ENCODE measurements at regions not wholly inside any gene's neighbourhood (a gene's known extent, or its start where the extent isn't known, plus 50 kb on each side); places are given as distances from the start of the nearest gene placed in this dataset.
A peak's percentile ranks its signal among the peaks of the same experiment; 100 is the strongest.

DNA sequence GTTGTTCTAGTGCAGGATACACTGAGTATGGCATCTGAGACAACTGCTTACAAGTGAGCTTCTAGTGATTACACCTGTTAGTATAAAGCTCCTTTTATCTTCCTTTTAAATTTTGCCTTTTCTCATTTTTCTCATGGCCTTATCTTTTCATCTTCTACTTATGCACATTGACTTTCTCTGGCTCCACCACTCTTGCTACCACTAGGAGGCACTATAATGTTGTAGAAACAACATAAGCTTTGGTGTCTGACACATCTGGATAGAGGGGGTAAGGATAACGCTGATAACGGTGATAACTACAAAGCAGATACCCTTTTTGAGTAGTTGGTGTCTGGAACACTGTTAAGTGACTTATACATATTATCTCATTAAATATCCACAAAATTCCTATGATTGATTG, 187.4 kb upstream of the TEX13C start:
- TF ChIP-seq POLR2AphosphoS5 (IDR thresholded peaks at IDR 0.05) (no peak), POLR2A (IDR thresholded peaks at IDR 0.05) (no peak)
- TF ChIP-seq, protein P1, sequence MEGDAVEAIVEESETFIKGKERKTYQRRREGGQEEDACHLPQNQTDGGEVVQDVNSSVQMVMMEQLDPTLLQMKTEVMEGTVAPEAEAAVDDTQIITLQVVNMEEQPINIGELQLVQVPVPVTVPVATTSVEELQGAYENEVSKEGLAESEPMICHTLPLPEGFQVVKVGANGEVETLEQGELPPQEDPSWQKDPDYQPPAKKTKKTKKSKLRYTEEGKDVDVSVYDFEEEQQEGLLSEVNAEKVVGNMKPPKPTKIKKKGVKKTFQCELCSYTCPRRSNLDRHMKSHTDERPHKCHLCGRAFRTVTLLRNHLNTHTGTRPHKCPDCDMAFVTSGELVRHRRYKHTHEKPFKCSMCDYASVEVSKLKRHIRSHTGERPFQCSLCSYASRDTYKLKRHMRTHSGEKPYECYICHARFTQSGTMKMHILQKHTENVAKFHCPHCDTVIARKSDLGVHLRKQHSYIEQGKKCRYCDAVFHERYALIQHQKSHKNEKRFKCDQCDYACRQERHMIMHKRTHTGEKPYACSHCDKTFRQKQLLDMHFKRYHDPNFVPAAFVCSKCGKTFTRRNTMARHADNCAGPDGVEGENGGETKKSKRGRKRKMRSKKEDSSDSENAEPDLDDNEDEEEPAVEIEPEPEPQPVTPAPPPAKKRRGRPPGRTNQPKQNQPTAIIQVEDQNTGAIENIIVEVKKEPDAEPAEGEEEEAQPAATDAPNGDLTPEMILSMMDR (IDR thresholded peaks at IDR 0.05) = peak in 1 of 5 experiments; percentile 28
